HG03139 (cell line): ENCODE measurements at regions not wholly inside any gene's neighbourhood (a gene's known extent, or its start where the extent isn't known, plus 50 kb on each side); places are given as distances from the start of the nearest gene placed in this dataset.

ENCODE experiments used
- ATAC-seq: cut with Tn5 transposase; IDR thresholded peaks from one replicate; pipeline ENCODE4 v1.9.1; 2021; ENCODE audit not compliant: unreplicated experiment

DNA sequence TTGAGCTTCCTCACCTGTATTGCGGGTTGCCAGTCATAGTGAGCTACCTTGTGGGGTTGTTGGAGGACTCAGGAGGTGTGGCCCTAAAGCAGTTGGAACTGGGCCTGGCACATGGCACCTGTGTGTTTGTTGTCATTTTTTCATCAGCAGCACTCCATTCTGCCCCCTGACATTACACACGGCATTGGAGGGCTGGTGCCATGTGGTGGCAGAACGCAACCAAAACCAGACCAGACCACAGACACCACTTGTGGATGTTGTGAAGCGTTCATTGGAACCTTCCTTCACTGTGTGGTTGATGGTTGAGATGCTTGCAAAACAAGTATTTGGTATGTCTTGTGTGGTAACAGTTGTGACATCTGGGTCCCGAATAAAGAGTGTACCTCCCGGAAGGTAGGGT is 113.2 kb upstream of the ERCC6L2 start:
- no peak for ATAC-seq

DNA sequence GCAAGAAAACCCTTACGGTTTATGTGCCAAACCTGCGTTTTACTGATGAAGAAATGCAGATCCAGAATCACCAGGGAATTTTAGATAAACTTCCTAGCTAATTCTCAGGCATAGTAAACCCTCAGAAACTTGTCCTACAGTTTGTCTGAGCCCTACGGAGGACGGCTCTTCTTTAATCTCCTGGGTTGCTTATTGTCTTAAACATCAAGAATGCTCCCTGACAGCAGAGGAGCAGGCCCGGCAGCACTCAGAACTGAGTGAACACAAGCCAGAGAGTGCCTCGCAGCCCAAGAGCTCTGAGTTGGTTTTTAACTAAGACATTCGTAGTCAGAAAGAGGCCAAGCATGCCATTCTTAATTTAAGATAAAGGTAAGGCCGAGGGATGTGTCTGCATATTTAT is 114.7 kb upstream of the ERCC6L2 start:
- ATAC-seq, result no peak

DNA sequence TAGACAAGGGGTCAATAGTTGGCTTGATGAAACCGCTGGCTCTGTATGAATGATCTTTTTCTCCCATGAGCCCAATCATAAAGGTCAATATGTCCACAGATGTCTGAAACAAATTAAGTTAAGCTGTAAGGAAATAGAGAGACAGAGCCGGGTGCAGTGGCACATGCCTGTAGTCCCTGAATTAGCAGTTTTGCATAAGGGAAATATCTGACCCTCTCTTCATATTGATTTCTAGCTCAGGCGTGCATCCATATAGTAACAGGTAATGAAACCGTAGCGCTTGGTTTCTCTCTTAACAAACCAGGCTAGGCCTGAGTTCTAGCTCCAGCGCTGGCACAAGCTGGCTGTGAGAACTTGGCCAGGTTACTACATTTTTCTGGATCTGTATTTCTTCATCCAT is 118.1 kb upstream of the ERCC6L2 start:
- no peak for ATAC-seq

DNA sequence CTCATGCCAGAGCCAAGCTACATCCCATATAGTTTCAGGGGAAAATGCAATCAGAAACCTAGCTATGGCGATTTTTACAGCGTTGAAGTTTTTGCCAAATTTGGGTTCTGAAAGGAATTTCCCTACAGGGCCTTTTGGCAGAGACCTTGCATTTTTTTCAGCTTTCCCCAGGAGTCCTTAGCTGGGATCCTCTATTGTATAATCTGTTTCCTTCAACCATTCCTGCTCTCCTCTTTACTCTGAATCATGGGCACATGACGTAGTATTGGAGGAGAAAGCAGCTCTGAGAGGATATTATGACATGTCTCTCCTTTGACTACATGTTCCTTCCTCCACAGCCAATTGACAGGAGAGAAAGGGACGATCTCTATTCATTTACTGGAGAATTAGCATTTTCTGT is 118.5 kb upstream of the ERCC6L2 start:
- ATAC-seq, result no peak

DNA sequence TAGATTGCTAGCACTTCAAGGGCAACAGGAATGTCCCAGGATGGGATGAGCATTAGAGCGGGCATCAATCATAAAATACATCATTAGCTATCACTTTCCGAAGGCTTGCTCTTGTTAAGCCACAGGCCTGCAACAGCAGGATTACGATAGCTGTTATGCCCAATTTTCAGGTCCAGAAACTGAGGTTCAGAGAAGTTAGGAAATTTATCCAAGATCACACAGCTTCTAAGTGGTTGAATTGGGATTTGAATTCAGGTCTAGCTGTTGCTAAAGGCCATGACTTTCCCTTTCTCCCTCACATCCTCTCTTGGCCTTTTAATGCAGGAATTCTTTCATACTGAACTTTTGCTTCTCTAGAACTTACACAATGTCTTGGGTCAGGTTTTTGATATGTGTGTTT is 119.4 kb upstream of the ERCC6L2 start:
- no peak for ATAC-seq

DNA sequence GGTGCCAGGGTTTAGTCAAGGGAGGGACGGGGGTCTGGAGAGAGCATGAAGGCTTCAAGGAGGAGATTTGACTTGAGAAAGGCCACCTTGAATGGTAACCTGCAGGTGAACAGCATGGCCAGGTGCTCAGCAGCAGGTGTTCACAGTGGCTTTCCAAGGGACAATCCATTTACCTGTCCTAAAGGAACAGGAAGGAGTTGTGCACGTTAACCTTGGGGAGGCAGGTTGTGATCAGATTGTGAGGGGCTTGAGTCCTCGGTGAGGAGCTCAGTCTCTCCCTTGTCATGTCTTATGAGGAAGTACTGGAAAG is 120.1 kb upstream of the ERCC6L2 start:
- ATAC-seq, result no peak

DNA sequence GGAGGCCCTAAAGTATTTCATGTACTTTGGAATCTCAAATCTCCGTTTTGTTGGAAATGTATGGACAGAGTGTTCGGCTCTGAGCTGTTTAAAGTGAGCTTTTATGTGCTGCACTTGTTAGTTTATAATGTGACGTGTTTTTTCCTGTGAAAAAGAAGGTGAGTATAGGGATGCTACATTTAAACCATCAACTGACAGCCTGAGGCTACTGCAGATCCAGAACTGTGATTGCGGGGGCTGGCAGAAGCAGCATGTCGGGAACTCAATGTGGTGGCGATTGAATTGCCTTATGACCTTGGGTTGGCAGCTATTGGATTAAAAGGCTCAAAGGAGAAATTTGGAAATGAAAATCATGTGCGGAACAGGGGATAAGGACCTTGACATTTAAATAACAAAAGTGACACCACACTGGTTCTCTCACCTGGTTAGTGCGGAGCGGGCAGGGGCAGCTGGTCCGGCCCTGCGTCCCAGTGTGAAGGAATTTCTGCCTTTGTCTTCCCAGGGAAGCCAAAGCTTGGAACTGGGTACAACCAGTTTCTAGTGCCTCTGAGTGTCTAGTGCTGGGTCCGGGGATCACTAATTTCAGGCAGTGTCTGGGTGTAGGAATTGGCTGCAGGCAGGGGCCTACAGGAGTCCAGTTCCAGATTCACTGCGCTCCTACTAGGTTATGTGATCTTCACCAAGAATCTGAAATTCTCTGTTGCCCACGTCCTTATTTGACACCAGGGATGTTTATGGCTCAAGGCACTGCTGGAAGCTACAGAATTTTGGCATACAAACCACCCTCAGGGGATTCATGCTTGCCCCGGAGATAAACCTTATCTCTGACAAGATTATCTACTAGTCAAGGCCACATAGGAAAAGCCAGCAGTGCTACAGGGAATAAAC is 120.7 kb upstream of the ERCC6L2 start:
- ATAC-seq, result no peak

DNA sequence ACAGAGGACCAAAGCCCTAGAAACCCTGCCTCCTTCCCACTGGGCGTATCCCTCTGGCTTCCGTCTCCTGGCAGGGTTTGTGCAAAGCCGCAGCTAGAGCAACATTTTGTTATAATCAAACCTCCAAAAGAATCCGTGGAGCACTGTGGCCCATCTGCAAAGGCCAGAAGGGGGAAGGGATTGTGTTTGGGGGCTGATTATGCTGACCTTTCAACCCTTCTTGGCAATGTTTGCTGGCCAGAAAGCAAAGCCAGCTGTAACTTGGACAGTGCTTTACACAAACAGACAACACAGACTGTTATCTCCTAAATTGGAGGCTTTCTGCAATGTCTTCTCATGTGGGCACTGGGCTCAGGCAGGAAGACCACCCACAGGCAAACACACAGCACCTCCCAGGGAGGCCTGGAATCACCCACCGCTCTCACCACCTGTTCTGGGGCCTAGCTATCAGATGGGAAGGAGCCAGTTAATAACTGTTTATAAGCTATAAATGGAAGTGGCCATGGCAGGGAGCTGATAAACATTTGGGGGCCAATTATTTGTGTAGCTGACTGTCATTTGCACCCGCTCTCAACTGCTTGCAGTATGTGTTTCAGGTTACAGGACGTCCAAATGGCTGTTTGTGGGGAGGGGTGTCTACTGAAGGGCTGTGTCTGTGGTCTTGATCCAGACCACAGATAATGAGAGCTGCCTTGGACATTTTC is 121.6 kb upstream of the ERCC6L2 start:
- ATAC-seq, result no peak

DNA sequence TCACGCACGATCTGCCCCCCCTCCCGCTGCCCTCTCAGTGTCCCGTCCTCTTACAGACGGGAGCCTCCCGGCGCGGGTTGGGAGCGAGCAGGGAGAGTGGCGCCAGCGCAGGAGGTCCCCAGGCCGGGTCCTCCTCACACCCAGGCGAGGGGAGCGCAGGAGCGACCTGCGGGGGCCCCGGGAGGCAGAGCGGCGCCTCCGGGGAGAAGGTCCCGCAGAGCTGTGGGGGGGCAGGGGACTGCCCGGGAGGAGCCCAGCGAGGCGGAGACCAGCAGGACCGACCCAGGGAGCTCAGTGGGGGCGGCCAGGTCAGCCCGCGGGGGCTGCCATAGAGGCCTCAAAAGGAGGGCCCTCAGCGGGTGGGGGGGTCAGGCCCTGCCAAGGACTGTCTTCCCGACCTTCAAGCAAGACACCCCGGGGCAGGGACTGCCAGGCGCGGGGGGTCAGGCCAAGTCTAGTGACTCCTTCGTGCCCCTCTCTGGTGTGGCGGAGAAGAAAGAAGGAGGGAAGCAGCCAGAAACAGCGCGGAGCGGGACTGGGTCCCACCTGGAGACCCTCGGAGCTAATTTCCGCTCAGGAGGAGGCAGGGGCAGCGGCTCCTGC is 123.3 kb upstream of the ERCC6L2 start:
- ATAC-seq, result no peak

DNA sequence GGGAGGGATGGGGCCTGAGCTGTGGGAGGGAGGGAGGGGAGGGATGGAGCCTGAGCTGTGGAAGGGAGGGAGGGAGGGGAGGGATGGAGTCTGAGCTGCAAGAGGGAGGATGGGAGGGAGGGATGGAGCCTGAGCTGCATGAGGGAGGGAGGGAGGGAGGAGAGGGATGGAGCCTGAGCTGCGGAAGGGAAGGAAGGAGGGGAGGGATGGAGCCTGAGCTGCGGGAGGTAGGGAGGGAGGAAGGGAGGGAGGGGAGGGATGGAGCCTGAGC is 124.0 kb upstream of the ERCC6L2 start:
- no peak for ATAC-seq

DNA sequence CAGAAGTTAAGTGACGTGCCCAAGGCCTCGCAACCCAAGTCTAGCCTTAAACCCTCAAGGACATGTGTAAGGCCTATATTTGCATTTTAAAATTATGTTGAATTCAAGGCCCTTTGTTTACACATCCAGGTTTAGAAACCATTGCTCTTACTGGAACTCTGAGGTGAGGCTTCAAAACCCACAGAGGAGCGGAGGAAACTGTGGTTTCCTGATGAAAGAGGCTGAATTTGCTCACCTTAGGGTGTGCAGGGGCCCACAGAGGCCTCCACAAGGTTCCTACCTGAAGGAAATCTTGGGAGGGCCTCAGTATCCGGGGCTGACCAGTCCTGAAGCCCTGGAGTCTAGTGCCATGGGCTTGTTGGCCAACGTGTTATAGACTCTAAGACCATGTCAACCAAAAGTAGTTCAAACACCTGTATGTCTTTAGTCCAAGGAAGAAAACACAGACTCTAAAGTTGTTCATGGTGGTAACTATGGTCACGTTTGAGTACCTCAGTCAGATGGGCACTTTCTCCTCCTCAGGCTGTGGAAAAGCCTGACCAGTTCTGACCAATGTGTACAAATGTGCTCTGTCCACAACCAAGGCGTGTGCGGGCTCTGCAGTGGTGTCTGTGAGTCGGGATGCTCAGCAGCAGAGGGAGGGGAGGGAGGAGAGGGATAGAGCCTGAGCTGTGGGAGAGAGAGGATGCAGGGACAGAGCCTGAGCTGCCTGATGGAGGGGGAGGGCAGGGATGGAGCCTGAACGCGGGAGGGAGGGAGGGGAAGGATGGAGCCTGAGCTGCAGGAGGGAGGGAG is 124.6 kb upstream of the ERCC6L2 start:
- ATAC-seq, result no peak

DNA sequence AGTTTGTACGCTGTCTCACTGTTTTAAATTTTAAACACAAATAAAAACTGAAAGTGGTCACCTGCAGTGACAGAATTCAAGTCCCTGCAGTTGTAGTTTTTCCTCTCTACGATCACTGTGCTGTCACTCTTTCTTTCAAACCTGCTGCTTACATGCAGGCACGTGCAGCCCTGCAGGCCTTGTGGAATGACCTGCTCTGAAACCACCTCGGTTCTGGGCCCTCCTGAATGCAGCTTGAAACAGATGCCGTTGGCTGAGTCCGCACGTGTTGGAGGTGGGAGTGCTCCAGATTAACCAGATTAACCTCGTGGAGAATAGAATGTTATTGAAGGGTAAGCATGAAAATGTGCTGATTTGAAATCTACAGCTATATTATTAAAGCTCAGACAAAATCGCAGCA is 126.0 kb upstream of the ERCC6L2 start:
- no peak for ATAC-seq

DNA sequence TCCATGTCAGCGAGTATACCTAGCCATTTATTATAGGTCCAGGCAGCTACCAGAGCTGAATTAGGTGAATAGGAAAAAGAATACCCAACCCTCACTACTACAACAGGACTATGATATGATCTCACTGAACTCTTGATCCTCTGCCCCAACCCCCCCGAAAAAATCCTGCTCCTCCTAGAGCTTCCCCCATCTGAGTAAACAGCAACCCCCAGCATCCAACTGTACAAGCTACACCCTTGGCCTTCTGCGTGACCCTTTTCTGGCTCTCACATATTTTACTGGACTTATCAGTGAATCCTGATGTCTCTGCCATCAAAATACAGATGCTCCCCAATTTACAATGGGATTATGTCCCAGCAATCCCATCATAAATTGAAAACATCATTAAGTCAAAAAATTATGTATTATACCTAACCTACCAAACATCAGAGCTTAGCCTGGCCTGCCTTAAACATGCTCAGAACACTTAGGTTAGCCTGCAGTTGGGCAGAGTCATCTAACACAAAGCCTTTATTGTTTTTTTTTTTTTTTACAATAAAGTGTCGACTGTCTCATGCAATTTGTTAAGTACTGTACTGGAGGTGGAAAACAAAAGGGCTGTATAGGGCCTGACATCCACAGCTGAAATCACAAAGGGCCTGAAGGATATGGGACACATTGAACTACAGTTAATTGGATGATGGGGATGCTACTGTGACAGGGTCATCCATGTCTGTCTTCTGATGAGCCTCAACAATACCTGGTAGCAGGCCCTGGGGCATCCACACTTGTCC is 128.9 kb upstream of the ERCC6L2 start:
- ATAC-seq, result no peak

DNA sequence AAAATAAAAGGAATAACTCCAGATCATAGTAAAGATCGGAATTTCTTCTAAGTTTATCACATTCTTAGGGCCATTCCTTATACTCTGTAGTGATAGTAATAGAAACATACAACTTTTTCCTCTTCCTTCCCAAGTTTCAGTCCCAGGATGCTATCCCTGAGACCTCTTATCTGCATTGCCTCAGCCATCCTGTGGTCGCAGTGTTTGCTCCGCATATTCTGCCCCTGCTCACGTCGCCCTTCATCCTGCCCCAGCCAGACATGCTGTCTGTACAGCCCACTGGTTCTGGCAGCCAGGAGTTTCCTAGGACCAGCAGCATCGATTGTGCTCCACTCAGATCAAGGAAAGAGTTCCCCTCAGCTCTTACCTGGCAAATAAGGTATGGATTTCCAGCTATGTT is 132.7 kb upstream of the ERCC6L2 start:
- ATAC-seq, result no peak

DNA sequence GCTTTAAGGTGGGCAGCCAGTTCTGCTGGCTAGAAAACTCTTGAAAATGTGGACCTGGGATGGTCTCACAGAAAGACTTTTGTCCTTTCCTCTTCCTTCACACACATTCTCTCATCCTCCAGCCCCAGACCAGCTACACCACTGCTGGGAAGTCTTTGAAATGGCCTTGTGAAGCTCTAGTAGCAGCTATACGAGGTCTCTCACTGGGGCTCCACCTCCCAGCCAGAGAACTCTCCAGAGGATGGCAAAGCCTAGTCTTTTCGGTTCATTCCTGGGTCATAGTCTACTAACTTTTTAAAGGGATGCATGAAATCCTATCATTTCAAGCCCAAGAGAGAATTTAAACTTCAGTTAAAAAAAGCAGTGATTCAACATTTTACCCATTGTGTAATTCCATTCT is 133.9 kb upstream of the ERCC6L2 start:
- no peak for ATAC-seq

DNA sequence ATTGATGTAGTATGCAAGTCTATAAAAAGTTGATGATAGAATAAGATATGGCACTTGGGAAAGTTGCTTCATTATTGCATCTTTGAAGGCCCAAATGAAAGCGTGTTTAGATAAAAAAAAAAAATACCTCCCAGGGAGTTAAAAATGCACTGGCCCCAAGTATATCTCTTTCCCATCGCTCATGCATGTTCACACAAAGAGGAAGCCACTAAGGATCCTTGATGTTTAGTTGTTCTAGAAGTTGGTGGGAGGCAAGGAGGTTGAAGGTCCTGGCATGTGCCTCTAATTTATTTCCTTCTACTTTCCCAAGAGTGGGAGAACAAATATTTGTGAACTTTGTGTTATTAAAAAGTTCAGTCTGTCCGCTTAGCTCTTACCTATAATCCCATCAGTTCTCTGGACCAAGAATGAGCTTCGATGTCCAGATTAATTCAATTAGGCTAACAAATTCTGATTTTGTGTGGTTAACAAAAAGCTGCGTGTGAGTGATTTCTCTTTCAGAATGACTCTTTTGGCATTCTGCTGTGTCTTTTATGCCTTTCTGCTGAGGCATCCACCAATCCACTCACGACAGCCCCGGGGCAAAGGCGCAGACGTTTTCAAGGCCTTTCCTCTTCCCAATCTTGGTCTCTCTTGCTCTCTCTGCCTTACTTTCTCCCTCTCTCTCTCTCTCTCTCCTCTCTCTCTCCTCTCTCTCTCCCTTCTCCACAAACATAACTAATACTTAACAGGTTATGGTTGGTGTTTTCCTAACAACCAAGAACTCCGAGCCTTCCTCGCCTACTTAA is 135.1 kb upstream of the ERCC6L2 start:
- ATAC-seq, result no peak

DNA sequence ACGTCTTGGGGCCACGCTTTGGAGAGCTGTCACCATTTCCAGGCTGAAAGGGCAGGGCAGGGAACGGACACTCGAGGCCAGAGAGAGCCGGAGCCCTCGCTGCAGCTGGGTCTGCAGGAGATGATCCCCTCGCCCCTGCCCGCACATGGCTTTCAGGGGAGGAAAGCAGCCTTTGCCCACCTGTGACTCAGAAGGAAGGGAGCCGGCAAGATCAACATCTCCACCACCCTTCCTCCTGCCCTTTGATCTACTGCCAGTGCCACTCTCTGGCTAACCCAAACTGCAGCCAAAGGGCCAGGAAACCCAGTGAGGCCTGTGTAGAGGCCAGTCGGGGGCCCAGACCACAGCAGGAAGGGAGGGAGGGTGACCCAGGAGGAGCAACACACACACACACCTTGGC is 137.1 kb upstream of the ERCC6L2 start:
- no peak for ATAC-seq

DNA sequence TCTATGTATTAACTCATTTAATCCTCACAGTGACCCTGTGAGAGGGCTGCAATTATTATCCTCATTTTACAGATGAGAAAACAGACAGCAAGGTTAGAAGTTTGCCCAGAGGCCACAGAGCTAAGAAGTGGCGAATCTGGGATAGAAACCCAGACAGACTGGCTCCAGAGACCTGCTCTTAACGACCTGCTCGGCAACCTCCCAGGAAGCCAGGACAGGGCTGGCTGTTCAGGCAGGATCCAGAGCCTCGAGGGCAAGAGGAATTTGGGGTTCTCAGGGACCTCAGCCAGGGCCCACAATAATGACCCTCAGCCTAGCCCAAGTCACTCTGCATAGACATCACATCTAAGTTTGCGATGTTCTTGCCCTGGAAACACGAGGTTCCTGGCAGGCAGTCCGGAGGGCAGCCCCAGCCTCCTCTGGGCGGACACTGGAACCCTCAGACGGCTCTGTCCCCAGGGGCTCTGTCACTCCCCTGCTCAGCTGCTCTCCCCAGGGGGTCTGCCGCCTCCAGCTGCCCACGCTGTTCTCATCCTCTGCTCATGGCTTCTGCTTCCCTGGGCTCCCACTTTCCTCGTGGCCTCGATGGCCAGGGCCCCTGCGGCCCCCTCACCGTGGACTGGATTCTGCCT is 138.5 kb upstream of the ERCC6L2 start:
- ATAC-seq, result no peak

DNA sequence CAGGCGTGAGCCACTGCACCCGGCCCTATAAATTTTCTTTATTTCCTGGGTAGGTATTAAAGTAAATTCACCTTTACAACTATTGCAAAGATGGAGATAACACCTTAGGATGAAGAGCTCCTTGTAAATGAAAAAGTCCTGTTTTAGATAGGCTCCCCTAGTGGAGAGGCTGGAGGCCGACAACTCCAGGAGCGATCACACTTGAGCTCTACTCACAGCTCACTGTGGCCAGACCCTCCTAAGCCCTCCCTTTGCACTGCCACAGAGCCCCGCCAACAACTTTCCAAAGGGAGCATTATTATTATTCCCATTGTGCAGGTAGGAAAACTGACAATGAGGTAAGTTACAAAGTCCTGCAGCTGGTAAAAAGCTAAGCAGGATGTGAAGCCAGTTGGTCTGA is 139.1 kb upstream of the ERCC6L2 start:
- ATAC-seq, result no peak

DNA sequence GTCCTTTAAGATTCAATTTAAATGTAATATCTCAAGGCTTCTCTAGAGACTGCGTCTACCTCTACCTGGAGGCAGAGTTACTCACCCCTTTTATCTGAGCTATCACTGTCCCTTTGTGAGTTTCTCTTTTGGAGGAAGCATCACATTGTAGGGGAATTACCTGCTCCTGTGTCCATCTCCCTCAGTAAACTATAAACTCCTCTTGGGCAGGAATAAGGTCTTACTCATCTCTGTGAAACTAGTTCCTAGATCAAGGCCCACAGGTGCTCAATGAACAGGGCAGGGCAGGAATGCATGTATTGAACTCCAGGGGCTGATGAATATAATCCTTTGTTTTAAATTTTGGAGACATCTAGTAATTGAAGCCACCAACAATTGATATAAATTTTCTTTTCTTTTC is 139.8 kb upstream of the ERCC6L2 start:
- no peak for ATAC-seq
